ENCODE measurements at regions not wholly inside any gene's neighbourhood (a gene's known extent, or its start where the extent isn't known, plus 50 kb on each side); places are given as distances from the start of the nearest gene placed in this dataset.

DNA sequence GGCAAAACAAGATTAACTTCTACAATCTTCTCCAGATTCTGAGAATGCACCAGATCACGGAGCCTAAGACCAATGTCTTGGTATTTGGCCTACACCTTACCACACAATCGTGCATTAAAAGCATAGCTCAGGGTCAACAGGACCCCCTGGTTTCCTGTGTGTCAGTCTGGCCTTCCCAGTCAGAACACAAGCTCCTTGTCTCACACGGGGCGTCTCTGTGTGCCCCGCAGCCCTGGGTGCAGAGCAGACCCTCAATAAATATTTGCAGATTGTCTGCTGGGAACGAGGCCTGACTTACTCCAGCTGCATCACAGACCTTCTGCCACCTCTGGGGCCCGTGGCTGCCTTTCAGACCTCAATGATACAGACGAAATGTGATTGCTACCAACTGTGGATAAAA is 82.5 kb upstream of the CTNNB1 start:
- Histone ChIP-seq H3K9me1 (ENCODE audit: control insufficient read depth, extremely low read depth, insufficient read depth, low read length) (no peaks in the 10 kb centered on the region), H3K4me3 (ENCODE audit: control insufficient read depth in 2 of 3, extremely low read depth in 1 of 3, insufficient read depth in 2 of 3, low read depth in 1 of 3, low read length in 3 of 3) (no peak overlapping the region), H4K20me1 (ENCODE audit: control insufficient read depth, extremely low read depth, insufficient read depth, low read length) (no peaks in the 10 kb centered on the region), H3K4me1 (ENCODE audit: control insufficient read depth, extremely low read depth, insufficient read depth, low read length) (peaks cover 13% of the 10 kb centered on the region), H3K9ac (ENCODE audit: control insufficient read depth, extremely low read depth, insufficient read depth, low read length) (no peak overlapping the region), H3K79me2 (ENCODE audit: control insufficient read depth, insufficient read depth, low read length) (no peaks in the 10 kb centered on the region), H3K27me3 (ENCODE audit: control insufficient read depth, extremely low read depth, insufficient read depth, low read length) (no peaks in the 10 kb centered on the region), H3K4me2 (ENCODE audit: control insufficient read depth, extremely low read depth, insufficient read depth, low read depth, low read length) (no peak overlapping the region), H3K27ac (ENCODE audit: control insufficient read depth, insufficient read depth, low read length) (no peak overlapping the region), H3K9me3 (ENCODE audit: control insufficient read depth, low read depth, low read length) (no peaks in the 10 kb centered on the region), H2AFZ (ENCODE audit: control insufficient read depth, low read length) (no peak overlapping the region), H3K36me3 (ENCODE audit: control insufficient read depth in 2 of 2, extremely low read depth in 1 of 2, insufficient read depth in 2 of 2, low read length in 2 of 2) (no peaks in the 10 kb centered on the region)
- dilution Hi-C loops (cut with MboI; ENCODE audit: extremely low pct_ligation_motif_present, low sequenced_read_pairs) = no loop called here
- TF ChIP-seq, protein P1, sequence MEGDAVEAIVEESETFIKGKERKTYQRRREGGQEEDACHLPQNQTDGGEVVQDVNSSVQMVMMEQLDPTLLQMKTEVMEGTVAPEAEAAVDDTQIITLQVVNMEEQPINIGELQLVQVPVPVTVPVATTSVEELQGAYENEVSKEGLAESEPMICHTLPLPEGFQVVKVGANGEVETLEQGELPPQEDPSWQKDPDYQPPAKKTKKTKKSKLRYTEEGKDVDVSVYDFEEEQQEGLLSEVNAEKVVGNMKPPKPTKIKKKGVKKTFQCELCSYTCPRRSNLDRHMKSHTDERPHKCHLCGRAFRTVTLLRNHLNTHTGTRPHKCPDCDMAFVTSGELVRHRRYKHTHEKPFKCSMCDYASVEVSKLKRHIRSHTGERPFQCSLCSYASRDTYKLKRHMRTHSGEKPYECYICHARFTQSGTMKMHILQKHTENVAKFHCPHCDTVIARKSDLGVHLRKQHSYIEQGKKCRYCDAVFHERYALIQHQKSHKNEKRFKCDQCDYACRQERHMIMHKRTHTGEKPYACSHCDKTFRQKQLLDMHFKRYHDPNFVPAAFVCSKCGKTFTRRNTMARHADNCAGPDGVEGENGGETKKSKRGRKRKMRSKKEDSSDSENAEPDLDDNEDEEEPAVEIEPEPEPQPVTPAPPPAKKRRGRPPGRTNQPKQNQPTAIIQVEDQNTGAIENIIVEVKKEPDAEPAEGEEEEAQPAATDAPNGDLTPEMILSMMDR (optimal IDR thresholded peaks at IDR 0.05 in 1 of 3, IDR thresholded peaks at IDR 0.05 in 1 of 3, conservative IDR thresholded peaks at IDR 0.05 in 1 of 3; ENCODE audit: extremely low read depth in 1 of 3, insufficient read depth in 2 of 3, low read length in 3 of 3) = no peak
- no peak for TF ChIP-seq EZH2 (IDR thresholded peaks at IDR 0.05; ENCODE audit: low read length)
- FAIRE-seq = no peak
- DNase-seq (ENCODE audit: low read depth, low spot score) = no peak

DNA sequence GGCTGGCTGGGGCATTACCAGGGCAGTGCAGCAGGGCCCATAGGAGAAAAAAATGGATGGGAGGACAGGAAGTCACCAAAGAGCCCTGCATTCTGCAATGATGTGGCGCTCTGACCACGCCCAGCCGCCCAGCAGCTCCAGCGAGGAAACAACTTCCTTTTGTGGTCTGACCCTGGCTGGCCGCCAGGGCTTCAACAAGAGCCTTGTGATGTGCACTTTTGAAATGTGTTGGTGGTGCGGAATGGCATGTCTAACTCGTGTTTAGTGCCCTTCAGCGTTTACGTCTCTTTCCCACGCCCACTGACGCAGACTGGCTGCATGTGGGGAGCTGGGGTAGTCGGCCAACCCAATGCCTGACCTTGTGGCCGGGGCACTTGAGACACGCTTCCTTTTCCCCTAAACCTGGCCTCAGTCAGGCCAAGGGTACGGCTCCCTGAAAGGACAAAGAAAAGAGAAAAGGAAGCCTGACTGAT is 81.9 kb upstream of the CTNNB1 start:
- TF ChIP-seq EZH2 (IDR thresholded peaks at IDR 0.05; ENCODE audit: low read length) = no peak
- TF ChIP-seq, protein P1 (optimal IDR thresholded peaks at IDR 0.05 in 1 of 3, IDR thresholded peaks at IDR 0.05 in 1 of 3, conservative IDR thresholded peaks at IDR 0.05 in 1 of 3; ENCODE audit: extremely low read depth in 1 of 3, insufficient read depth in 2 of 3, low read length in 3 of 3) = no peak
- peak; percentile 89 for FAIRE-seq
- Histone ChIP-seq H3K4me2 (ENCODE audit: control insufficient read depth, extremely low read depth, insufficient read depth, low read depth, low read length) (no peak overlapping the region), H3K36me3 (ENCODE audit: control insufficient read depth in 2 of 2, extremely low read depth in 1 of 2, insufficient read depth in 2 of 2, low read length in 2 of 2) (no peaks in the 10 kb centered on the region), H3K9me1 (ENCODE audit: control insufficient read depth, extremely low read depth, insufficient read depth, low read length) (no peaks in the 10 kb centered on the region), H3K27me3 (ENCODE audit: control insufficient read depth, extremely low read depth, insufficient read depth, low read length) (no peaks in the 10 kb centered on the region), H3K9ac (ENCODE audit: control insufficient read depth, extremely low read depth, insufficient read depth, low read length) (peak overlapping the region; percentile 4), H4K20me1 (ENCODE audit: control insufficient read depth, extremely low read depth, insufficient read depth, low read length) (no peaks in the 10 kb centered on the region), H2AFZ (ENCODE audit: control insufficient read depth, low read length) (no peak overlapping the region), H3K9me3 (ENCODE audit: control insufficient read depth, low read depth, low read length) (no peaks in the 10 kb centered on the region), H3K4me3 (ENCODE audit: control insufficient read depth in 2 of 3, extremely low read depth in 1 of 3, insufficient read depth in 2 of 3, low read depth in 1 of 3, low read length in 3 of 3) (no peak overlapping the region), H3K79me2 (ENCODE audit: control insufficient read depth, insufficient read depth, low read length) (no peaks in the 10 kb centered on the region), H3K4me1 (ENCODE audit: control insufficient read depth, extremely low read depth, insufficient read depth, low read length) (peaks cover 13% of the 10 kb centered on the region), H3K27ac (ENCODE audit: control insufficient read depth, insufficient read depth, low read length) (peak overlapping the region; percentile 29)
- dilution Hi-C loops (cut with MboI; ENCODE audit: extremely low pct_ligation_motif_present, low sequenced_read_pairs) = no loop called here
- peak; percentile 84 for DNase-seq (ENCODE audit: low read depth, low spot score)

Measured in keratinocyte (primary cell).